Liver (tissue), 8 donors: ENCODE measurements at regions not wholly inside any gene's neighbourhood (a gene's known extent, or its start where the extent isn't known, plus 50 kb on each side); places are given as distances from the start of the nearest gene placed in this dataset.

Experiments
- DNase-seq: peaks from one replicate; pipeline ENCODE4 v3.0.0-alpha.2; 2017; ENCODE audit warnings: low spot score
- H3K27ac ChIP-seq, 2 donors: one replicate each; pipeline ENCODE4 v1.7.0; 2013; ENCODE audit warnings: inconsistent platforms in 2 of 2, low read length in 2 of 2, control low read depth in 1 of 2, low read depth in 1 of 2, mild to moderate bottlenecking in 1 of 2
- H3K27me3 ChIP-seq, 4 donors: one replicate each; pipeline versions ENCODE4 v1.6.1 to v1.7.0; 2013; ENCODE audit warnings: low read length in 3 of 4, inconsistent platforms in 1 of 4, mild to moderate bottlenecking in 1 of 4, moderate library complexity in 1 of 4; ENCODE audit not compliant: control insufficient read depth in 4 of 4, insufficient read depth in 4 of 4
- H3K36me3 ChIP-seq, 4 donors: one replicate each; pipeline versions ENCODE4 v1.6.1 to v1.7.0; 2013; ENCODE audit warnings: low read length in 3 of 4, mild to moderate bottlenecking in 3 of 4, low read depth in 1 of 4, moderate library complexity in 1 of 4; ENCODE audit not compliant: control insufficient read depth in 4 of 4, insufficient read depth in 3 of 4
- H3K4me1 ChIP-seq, 4 donors: one replicate each; pipeline versions ENCODE4 v1.6.1 to v1.7.0; 2013; ENCODE audit warnings: low read length in 3 of 4, mild to moderate bottlenecking in 3 of 4, moderate library complexity in 1 of 4; ENCODE audit not compliant: control insufficient read depth in 4 of 4, insufficient read depth in 4 of 4
- H3K4me3 ChIP-seq, 3 donors: one replicate each; pipeline versions ENCODE4 v1.6.1 to v1.7.0; 2013; ENCODE audit warnings: low read length in 3 of 3, control low read depth in 1 of 3, low read depth in 1 of 3, mild to moderate bottlenecking in 1 of 3
- H3K9ac ChIP-seq, 2 donors: one replicate each; pipeline ENCODE4 v1.7.0; 2013; ENCODE audit warnings: low read length in 2 of 2, mild to moderate bottlenecking in 2 of 2, moderate library complexity in 2 of 2, control low read depth in 1 of 2, low read depth in 1 of 2
- H3K9me3 ChIP-seq, 4 donors: one replicate each; pipeline versions ENCODE4 v1.6.1 to v1.7.0; 2013; ENCODE audit warnings: low read length in 3 of 4; ENCODE audit not compliant: control insufficient read depth in 4 of 4
- ATF3 ChIP-seq: IDR thresholded peaks from 2 replicates; pipeline ENCODE4 v1.6.1; 2016; ENCODE audit warnings: antibody characterized with exemption
- EGR1 ChIP-seq, 2 donors: IDR thresholded peaks; 2 replicates each; pipeline ENCODE4 v1.6.1; 2016 to 2018; ENCODE audit warnings: antibody characterized with exemption in 2 of 2, low read depth in 2 of 2
- FOXA1 ChIP-seq: IDR thresholded peaks from 2 replicates; pipeline ENCODE4 v1.6.1; 2016; ENCODE audit warnings: antibody characterized with exemption
- FOXA2 ChIP-seq: IDR thresholded peaks from 2 replicates; pipeline ENCODE4 v1.6.1; 2016; ENCODE audit warnings: antibody characterized with exemption
- GABPA ChIP-seq, 2 donors: IDR thresholded peaks in 1 of 2; conservative IDR thresholded peaks in 1 of 2; 2 replicates each; pipeline ENCODE4 v1.6.1; 2016; ENCODE audit warnings: antibody characterized with exemption in 2 of 2, mild to moderate bottlenecking in 1 of 2, moderate library complexity in 1 of 2
- HNF4A ChIP-seq, 2 donors: conservative IDR thresholded peaks; 2 replicates each; pipeline ENCODE4 v1.6.1; 2016; ENCODE audit warnings: antibody characterized with exemption in 2 of 2, mild to moderate bottlenecking in 2 of 2
- HNF4G ChIP-seq: IDR thresholded peaks from 2 replicates; pipeline ENCODE4 v1.6.1; 2016; ENCODE audit warnings: antibody characterized with exemption
- JUND ChIP-seq, 2 donors: IDR thresholded peaks; 2 replicates each; pipeline ENCODE4 v1.6.1; 2016; ENCODE audit warnings: antibody characterized with exemption in 2 of 2
- MAX ChIP-seq: IDR thresholded peaks from 2 replicates; pipeline ENCODE4 v1.6.1; 2016; ENCODE audit warnings: antibody characterized with exemption
- NR2F2 ChIP-seq: IDR thresholded peaks from 2 replicates; pipeline ENCODE4 v1.6.1; 2016; ENCODE audit warnings: antibody characterized with exemption
- RAD21 ChIP-seq, 2 donors: IDR thresholded peaks; 2 replicates each; pipeline ENCODE4 v1.6.1; 2016; ENCODE audit warnings: antibody characterized with exemption in 2 of 2, mild to moderate bottlenecking in 2 of 2
- RXRA ChIP-seq, 2 donors: IDR thresholded peaks; 2 replicates each; pipeline ENCODE4 v1.6.1; 2017 to 2018; ENCODE audit warnings: antibody characterized with exemption in 2 of 2, mild to moderate bottlenecking in 1 of 2
- SP1 ChIP-seq: IDR thresholded peaks from 2 replicates; pipeline ENCODE4 v1.6.1; 2018; ENCODE audit warnings: antibody characterized with exemption, mild to moderate bottlenecking
- TAF1 ChIP-seq: conservative IDR thresholded peaks from 2 replicates; pipeline ENCODE4 v1.6.1; 2016; ENCODE audit warnings: antibody characterized with exemption, mild to moderate bottlenecking
- YY1 ChIP-seq: IDR thresholded peaks from 2 replicates; pipeline ENCODE4 v1.6.1; 2016; ENCODE audit warnings: antibody characterized with exemption, mild to moderate bottlenecking
- WGBS: extraction: QIAGEN DNeasy Blood & Tissue Kit; methylation state at CpG from one replicate; pipeline ENCODE4 v1.1.7; 2013; 5-methylcytosine and 5-hydroxymethylcytosine counted together
- TF ChIP-seq, protein P1 (sequence below): IDR thresholded peaks from 2 replicates; pipeline ENCODE4 v1.6.1; 2016; ENCODE audit warnings: antibody characterized with exemption
- TF ChIP-seq, protein P2 (sequence below): fragments of 150-350 bp; IDR thresholded peaks from 2 replicates; pipeline ENCODE4 v1.5.1; 2017; ENCODE audit warnings: improper control_type of control experiment, low read depth, low read length; ENCODE audit not compliant: missing input control
- TF ChIP-seq, protein P3 (sequence below): IDR thresholded peaks from 2 replicates; pipeline ENCODE4 v1.6.1; 2016; ENCODE audit warnings: antibody characterized with exemption, mild to moderate bottlenecking
- donor health status: healthy.
- donor health status: healthy.
- donor health status: healthy.
- donor health status: healthy.
- donor health status: healthy.

DNA sequence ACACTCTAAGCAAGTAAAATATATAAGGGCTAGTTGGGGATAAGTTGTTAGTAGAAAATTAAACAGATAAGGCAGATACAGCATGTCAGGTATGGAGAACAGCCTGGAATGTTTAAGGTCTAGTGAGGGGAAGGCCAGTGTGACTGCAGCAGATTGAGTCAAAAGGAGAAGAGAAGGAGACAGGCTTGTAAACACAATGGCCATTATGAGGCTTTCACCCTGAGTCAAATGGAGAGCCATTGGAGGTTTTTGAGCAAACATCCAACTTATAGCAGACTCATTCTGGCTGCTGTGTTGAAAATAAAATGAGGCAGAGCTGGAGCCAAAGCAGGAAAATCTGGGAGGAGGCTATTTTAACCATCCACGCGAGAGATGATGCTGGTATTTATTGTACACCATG is 142.0 kb downstream of the DUSP6 start:
- DNase-seq, result no peak
- H3K4me1 ChIP-seq, result peaks cover 1 to 28% (median 26%) of the 10 kb centered on the region in 4 donors
- H3K9me3 ChIP-seq, result no peaks in the 10 kb centered on the region
- H3K27ac ChIP-seq, result no peak overlapping the region
- TF ChIP-seq HNF4G (no peak), ATF3 (no peak), GABPA (IDR thresholded peaks at IDR 0.05 in 1 of 2, conservative IDR thresholded peaks at IDR 0.05 in 1 of 2) (no peak), RAD21 (IDR thresholded peaks at IDR 0.05) (no peak), JUND (IDR thresholded peaks at IDR 0.05) (no peak), RXRA (IDR thresholded peaks at IDR 0.05) (no peak), FOXA2 (no peak), FOXA1 (no peak), SP1 (no peak), HNF4A (conservative IDR thresholded peaks at IDR 0.05) (no peak), YY1 (no peak), TAF1 (no peak), NR2F2 (no peak), MAX (no peak), EGR1 (IDR thresholded peaks at IDR 0.05; ENCODE audit: low read depth in 2 of 2) (no peak)
- TF ChIP-seq, protein P1, sequence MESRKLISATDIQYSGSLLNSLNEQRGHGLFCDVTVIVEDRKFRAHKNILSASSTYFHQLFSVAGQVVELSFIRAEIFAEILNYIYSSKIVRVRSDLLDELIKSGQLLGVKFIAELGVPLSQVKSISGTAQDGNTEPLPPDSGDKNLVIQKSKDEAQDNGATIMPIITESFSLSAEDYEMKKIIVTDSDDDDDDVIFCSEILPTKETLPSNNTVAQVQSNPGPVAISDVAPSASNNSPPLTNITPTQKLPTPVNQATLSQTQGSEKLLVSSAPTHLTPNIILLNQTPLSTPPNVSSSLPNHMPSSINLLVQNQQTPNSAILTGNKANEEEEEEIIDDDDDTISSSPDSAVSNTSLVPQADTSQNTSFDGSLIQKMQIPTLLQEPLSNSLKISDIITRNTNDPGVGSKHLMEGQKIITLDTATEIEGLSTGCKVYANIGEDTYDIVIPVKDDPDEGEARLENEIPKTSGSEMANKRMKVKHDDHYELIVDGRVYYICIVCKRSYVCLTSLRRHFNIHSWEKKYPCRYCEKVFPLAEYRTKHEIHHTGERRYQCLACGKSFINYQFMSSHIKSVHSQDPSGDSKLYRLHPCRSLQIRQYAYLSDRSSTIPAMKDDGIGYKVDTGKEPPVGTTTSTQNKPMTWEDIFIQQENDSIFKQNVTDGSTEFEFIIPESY, result no peak
- TF ChIP-seq, protein P2, sequence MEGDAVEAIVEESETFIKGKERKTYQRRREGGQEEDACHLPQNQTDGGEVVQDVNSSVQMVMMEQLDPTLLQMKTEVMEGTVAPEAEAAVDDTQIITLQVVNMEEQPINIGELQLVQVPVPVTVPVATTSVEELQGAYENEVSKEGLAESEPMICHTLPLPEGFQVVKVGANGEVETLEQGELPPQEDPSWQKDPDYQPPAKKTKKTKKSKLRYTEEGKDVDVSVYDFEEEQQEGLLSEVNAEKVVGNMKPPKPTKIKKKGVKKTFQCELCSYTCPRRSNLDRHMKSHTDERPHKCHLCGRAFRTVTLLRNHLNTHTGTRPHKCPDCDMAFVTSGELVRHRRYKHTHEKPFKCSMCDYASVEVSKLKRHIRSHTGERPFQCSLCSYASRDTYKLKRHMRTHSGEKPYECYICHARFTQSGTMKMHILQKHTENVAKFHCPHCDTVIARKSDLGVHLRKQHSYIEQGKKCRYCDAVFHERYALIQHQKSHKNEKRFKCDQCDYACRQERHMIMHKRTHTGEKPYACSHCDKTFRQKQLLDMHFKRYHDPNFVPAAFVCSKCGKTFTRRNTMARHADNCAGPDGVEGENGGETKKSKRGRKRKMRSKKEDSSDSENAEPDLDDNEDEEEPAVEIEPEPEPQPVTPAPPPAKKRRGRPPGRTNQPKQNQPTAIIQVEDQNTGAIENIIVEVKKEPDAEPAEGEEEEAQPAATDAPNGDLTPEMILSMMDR, result no peak
- TF ChIP-seq, protein P3, sequence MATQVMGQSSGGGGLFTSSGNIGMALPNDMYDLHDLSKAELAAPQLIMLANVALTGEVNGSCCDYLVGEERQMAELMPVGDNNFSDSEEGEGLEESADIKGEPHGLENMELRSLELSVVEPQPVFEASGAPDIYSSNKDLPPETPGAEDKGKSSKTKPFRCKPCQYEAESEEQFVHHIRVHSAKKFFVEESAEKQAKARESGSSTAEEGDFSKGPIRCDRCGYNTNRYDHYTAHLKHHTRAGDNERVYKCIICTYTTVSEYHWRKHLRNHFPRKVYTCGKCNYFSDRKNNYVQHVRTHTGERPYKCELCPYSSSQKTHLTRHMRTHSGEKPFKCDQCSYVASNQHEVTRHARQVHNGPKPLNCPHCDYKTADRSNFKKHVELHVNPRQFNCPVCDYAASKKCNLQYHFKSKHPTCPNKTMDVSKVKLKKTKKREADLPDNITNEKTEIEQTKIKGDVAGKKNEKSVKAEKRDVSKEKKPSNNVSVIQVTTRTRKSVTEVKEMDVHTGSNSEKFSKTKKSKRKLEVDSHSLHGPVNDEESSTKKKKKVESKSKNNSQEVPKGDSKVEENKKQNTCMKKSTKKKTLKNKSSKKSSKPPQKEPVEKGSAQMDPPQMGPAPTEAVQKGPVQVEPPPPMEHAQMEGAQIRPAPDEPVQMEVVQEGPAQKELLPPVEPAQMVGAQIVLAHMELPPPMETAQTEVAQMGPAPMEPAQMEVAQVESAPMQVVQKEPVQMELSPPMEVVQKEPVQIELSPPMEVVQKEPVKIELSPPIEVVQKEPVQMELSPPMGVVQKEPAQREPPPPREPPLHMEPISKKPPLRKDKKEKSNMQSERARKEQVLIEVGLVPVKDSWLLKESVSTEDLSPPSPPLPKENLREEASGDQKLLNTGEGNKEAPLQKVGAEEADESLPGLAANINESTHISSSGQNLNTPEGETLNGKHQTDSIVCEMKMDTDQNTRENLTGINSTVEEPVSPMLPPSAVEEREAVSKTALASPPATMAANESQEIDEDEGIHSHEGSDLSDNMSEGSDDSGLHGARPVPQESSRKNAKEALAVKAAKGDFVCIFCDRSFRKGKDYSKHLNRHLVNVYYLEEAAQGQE, result no peak
- no peak overlapping the region for H3K9ac ChIP-seq
- no peaks in the 10 kb centered on the region for H3K27me3 ChIP-seq
- no peak overlapping the region for H3K4me3 ChIP-seq
- WGBS, result 96% methylated on average over 2 of the region's 2 CpGs
- no peaks in the 10 kb centered on the region for H3K36me3 ChIP-seq
